T follicular helper cell (primary cell): ENCODE measurements at regions not wholly inside any gene's neighbourhood (a gene's known extent, or its start where the extent isn't known, plus 50 kb on each side); places are given as distances from the start of the nearest gene placed in this dataset.

ENCODE experiments used
- DNase-seq: peaks from one replicate; pipeline ENCODE4 v3.0.0-alpha.2; 2020; ENCODE audit warnings: low read depth

DNA sequence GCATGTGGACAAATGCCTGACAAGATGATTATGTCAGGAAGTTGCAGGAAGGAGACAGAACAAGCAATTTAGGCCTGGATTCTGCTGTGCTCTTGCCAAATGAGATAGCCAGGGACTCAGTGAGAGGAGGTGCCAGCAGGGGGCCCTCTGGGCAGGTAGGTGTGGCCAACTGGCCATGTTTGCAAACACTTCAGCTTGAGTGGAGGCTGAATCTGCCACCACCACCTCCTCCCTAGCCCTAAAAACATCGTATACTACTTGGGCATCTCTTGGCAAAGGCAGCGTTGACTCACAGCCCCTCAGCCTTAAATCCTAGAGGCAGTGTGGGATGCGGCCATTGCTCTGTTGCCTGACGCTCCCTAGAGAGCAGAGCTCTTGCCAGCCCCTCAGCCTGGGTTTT is 95.1 kb upstream of the PLET1 start:
- DNase-seq = no peak

GRCh38 chr11:112357488-112357887 is 96.8 kb upstream of the PLET1 start:
- no peak for DNase-seq

- DNase-seq = no peak
These were observed 100.7 kb upstream of the PLET1 start for GRCh38 chr11:112361396-112361795.

GRCh38 chr11:112363527-112363926 is 102.9 kb upstream of the PLET1 start:
- DNase-seq = no peak

DNA sequence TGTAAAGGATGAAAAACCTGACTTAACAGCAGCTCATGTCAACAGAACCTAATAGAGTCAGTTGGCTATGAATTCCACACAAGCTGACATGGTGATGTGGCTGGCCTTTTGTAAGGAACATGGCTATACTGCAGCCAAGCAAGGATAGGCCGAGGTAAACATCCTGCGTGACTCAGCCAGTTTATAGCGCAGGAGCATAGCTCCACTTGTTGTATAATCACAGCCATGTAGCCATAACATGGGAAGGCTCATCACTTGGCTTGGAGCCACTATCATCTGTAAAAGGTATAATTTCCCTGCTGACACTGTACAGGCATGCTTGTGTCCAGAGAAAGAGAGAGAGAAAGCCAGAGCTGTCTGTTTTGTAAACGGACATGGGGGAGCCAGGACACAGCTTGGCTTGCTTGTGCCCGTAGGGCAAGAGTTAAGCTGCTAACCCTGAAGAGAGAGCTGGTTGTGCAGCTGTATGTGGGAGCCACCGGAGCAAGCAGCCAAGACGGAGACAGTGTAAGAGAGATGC is 104.4 kb upstream of the PLET1 start:
- no peak for DNase-seq

DNA sequence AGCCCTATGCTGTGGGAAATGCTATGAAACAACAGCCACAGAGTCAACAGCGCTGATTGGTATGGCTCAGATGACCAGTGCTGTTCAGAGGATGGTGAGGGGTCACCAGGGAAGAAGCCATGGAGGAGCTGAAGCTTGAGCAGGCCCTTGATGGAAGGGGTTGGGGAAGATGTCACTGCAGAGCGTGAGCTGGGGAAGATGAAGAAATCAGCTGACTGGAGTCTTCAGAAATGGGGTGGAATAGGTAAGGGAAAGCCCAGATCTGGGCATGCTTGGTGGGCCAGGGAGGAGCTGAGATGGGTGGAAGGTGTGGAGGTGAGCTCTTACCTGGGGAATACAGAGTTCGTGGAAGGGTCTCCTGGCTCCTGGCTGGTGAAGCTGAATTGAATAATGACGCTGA is 105.4 kb upstream of the PLET1 start:
- DNase-seq = no peak

GRCh38 chr11:112366777-112367176 is 106.1 kb upstream of the PLET1 start:
- DNase-seq = no peak

DNA sequence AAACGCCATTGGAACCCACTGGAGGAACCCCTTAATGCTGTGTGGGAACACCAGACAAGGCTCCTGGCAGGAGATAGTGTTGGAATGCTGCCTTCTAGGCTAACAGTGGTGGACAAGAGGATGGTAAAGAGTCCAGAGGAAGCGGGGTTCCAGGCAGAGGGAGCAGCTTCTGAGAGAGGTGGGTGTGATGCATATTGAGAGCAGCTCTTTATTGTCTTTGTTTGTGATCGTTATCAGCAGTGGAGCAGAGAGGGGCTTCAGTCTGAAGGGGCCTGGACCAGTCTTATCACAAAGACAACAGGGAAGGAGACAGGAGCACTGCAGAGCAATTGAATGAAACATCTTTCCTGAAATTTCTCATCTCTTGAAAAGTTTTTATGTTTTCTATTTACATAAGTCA is 106.8 kb upstream of the PLET1 start:
- DNase-seq = no peak

DNA sequence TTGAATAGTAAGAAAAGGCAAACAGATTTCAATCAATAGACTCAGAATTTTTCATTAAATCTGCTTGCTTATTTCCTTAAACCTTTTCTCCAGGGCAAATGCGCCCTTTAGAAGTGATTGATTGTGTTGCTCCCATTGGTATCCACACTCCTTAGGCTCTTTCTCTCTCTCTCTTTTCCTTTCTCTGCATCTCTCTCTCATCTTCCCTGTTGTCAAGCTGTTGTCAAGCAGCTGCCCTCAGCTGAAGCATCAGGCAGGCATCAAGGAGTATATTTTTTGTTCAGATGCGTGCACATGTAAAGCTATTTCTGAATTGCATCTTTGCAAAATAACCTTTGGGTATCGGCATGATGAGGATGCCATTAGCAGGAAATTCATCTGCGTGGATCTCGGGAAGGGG is 107.2 kb upstream of the PLET1 start:
- DNase-seq = no peak

DNA sequence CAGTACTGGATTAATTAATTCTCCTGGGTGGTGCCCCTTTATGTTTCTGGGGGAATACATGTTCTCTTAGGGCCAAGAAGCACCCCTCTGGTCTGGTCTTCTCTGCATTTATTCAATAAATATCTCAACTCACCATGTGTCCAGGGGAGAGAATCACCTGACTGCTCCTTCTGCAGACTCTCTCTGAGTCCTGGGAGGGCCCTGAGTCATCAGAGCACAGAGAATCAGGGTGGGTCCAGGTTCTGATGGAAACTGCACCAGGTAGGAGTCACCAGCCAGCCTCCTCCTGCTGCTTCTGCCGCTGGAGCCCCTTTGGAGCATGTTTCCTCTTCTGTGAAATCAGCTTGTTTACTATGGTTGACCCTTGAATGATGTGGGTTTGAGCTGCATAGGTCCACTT is 107.7 kb upstream of the PLET1 start:
- no peak for DNase-seq

GRCh38 chr11:112369374-112369773 is 108.7 kb upstream of the PLET1 start:
- DNase-seq = no peak

DNA sequence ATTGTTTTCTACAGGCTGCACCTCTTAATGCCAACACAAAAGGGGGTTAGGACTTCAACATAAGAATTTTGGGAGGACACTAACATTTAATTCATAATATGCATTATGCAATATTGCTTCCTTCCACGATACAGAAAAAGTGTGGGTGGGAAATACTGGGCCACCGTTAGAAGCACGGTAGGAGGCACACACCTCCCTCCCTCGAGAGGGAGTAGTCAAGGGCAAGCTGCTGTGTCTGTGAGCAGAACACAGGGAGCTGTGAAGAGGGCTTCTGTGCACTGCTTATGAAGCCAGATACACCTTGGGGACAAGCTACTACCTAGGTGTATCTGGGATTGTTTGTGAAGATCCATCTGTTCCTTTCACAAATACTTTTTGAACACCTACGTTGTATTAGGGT is 109.3 kb upstream of the PLET1 start:
- DNase-seq = no peak

DNA sequence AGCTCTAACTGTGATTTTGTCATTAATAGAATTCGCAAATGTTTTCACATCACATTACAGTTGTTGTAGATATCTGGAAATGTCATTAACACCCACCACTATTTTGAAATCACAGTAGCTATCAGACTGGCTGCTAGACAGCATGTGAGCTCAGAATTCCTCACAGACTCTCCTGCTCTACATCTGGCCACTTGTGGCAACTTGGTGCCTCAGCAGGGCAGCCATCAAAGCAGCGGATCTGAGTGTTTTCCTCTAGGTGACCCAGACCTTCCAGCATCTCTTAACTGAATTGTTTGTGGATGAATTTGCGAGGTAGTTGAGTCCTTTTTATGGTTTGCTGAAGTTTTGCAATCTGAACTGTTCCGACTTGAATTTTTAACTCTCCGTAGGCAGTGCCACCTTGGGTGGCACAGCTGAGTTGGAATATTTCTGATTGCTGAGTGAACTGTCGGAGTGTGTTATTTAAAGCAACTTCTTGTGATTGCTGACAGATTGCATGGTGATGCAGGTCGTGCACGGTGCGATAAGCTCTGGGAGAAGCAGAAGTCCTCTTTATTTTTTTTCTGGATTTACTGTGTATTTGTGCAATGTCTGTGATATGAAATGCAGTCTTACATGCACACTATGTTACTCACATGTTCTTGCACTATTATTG is 114.0 kb upstream of the PLET1 start:
- DNase-seq = no peak

- DNase-seq = no peak
These were observed 117.3 kb upstream of the PLET1 start for GRCh38 chr11:112377946-112378345.

- no peak for DNase-seq
These were observed 119.8 kb upstream of the PLET1 start for GRCh38 chr11:112380464-112380863.

GRCh38 chr11:112381578-112381977 is 120.9 kb upstream of the PLET1 start:
- DNase-seq = no peak

- no peak for DNase-seq
These were observed 121.9 kb upstream of the PLET1 start for GRCh38 chr11:112382561-112382960.

DNA sequence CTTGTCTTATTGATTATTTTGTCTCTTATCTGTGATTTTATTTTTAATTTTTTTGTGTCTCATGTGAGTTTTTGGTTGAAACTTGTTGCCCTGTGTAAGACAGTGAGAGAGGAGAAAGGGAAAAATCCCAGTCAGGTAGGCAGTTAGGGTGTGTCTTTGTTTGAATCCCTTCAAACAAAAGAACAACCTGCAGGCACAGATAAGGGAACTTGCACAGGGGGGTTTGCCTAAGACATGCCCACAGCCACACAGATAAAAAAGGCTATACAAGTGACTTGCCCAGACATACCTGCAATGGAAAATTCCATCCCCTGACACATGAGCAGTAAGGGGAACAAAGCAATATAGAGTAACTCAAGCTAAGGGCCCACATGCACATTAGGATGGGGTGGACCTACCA is 127.8 kb upstream of the PLET1 start:
- no peak for DNase-seq

DNA sequence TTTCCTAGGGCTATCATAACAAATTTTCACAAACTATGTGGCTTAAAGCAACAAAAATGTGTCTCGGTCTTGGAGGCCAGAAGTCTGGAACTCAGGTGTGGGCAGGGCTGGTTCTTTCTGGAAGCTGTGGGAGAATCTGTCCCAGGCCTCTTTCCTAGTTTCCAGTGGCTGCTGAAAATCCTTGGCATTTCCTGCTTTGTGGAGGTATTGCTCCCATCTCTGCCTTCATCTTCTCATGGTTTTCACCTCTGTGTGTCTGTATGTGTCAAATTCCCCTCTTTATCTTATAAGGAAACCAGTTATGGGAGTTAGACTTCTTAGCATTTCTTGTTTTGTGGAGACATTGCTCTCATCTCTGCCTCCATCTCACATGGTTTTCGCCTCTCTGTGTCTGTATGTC is 130.4 kb upstream of the PLET1 start:
- no peak for DNase-seq

DNA sequence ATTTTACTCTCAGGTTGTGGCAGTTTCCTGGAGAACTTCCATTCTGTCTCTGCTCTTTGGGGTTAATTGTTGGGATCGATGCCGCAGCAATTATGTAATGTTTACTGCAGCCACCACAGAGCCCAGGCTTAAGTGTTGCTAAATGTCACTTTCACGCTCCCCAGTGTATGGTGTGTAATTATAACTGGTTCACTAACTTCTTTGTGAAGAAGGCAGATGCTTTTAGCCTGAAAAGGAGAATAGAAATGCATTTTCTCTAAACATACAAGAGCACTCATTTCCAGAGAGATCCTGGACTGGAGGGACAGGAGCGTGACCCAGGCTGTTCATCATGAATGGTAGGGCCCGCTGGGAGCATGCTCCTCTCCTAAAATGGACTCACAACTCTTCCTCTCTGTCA is 132.2 kb upstream of the PLET1 start:
- DNase-seq = no peak

GRCh38 chr11:112394304-112394703 is 133.6 kb upstream of the PLET1 start:
- no peak for DNase-seq

DNA sequence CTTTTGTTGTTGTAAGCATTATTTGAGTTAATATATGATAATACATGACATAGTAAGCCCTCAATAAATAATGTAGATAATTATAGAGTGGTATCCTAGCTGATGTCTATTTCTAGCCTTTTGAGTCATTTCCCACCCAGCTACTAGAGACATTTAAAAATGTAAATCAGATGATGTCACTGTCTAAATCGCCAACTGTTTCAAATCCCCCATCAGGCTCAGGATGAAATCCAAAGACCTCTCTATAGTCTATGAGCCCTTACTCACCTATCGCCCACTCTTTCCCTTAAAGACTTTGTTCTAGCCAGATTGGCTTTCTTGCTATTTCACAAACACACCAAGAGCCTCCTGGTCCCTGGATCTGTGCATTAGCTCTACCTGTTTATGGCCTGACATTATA is 135.4 kb upstream of the PLET1 start:
- DNase-seq = no peak

- DNase-seq = no peak
These were observed 138.3 kb upstream of the PLET1 start for GRCh38 chr11:112398798-112399478.

GRCh38 chr11:112400476-112401014 is 139.9 kb upstream of the PLET1 start:
- DNase-seq = no peak
